K562 (cell line): ENCODE measurements at regions not wholly inside any gene's neighbourhood (a gene's known extent, or its start where the extent isn't known, plus 50 kb on each side); places are given as distances from the start of the nearest gene placed in this dataset.

Experiments
- BRD9 ChIP-seq: fragments of 450-650 bp; IDR thresholded peaks from 2 replicates; pipeline ENCODE4 v1.6.1; 2018; ENCODE audit warnings: low read depth; ENCODE audit not compliant: partially characterized antibody
- COPS2 ChIP-seq: fragments of 450-650 bp; conservative IDR thresholded peaks from 2 replicates; pipeline ENCODE4 v1.6.1; 2016; ENCODE audit warnings: mild to moderate bottlenecking, moderate library complexity
- ELF2 ChIP-seq: fragments of 250-450 bp; sonication (Bioruptor Pico); IDR thresholded peaks from 2 replicates; pipeline ENCODE4 v1.5.0; 2021; ENCODE audit warnings: mild to moderate bottlenecking
- HOMEZ ChIP-seq: fragments of 250-450 bp; sonication (Bioruptor Pico); IDR thresholded peaks from 2 replicates; pipeline ENCODE4 v1.4.0; 2020; ENCODE audit warnings: mild to moderate bottlenecking, moderate library complexity
- ID3 ChIP-seq, 2 experiments: fragments of 250-450 bp in 1 of 2; fragments of 450-650 bp in 1 of 2; sonication (Bioruptor Pico) in 1 of 2; IDR thresholded peaks; 2 replicates each; pipeline versions ENCODE4 v1.6.1 to v1.8.0; 2016 to 2021; ENCODE audit warnings: mild to moderate bottlenecking in 2 of 2, moderate library complexity in 2 of 2, missing compliant biosample characterization in 1 of 2, missing genetic modification characterization in 1 of 2
- MAFG ChIP-seq: fragments of 450-650 bp; conservative IDR thresholded peaks from 2 replicates; pipeline ENCODE4 v1.6.1; 2016; ENCODE audit warnings: missing genetic modification characterization, missing compliant biosample characterization
- MBD1 ChIP-seq: fragments of 250-450 bp; sonication (Bioruptor Pico); IDR thresholded peaks from 2 replicates; pipeline ENCODE4 v1.8.0; 2022; ENCODE audit warnings: inconsistent platforms
- MCM7 ChIP-seq, 2 experiments: fragments of 450-650 bp; IDR thresholded peaks; 2 replicates each; pipeline ENCODE4 v1.6.1; 2016 to 2018
- NFE2L1 ChIP-seq: fragments of 450-650 bp; IDR thresholded peaks from 2 replicates; pipeline ENCODE4 v1.6.1; 2016; ENCODE audit warnings: missing genetic modification characterization, low read depth, mild to moderate bottlenecking, missing compliant biosample characterization, moderate library complexity, borderline replicate concordance
- NR4A1 ChIP-seq, 2 experiments: fragments of 250-450 bp in 1 of 2; fragments of 450-650 bp in 1 of 2; sonication (Bioruptor Pico) in 1 of 2; IDR thresholded peaks; 2 replicates each; pipeline versions ENCODE4 v1.4.0 to v1.6.1; 2016 to 2020; ENCODE audit warnings: mild to moderate bottlenecking in 2 of 2, missing compliant biosample characterization in 1 of 2, missing genetic modification characterization in 1 of 2, moderate library complexity in 1 of 2
- NRF1 ChIP-seq, 2 experiments: fragments of 450-650 bp; IDR thresholded peaks in 1 of 2; conservative IDR thresholded peaks in 1 of 2; 2 replicates each; pipeline ENCODE4 v1.6.1; 2014; ENCODE audit warnings: mild to moderate bottlenecking in 2 of 2
- OTX1 ChIP-seq: fragments of 450-650 bp; formaldehyde crosslinking; IDR thresholded peaks from 2 replicates; pipeline ENCODE4 v1.4.0; 2022; ENCODE audit warnings: mild to moderate bottlenecking
- POLR2A ChIP-seq: fragments of 450-650 bp; conservative IDR thresholded peaks from 2 replicates; pipeline ENCODE4 v1.6.1; 2016
- PTBP1 ChIP-seq: fragments of 200-400 bp; formaldehyde crosslinking; IDR thresholded peaks from 2 replicates; pipeline ENCODE4 v1.6.1; 2017; ENCODE audit warnings: low read depth, low read length
- TCF7 ChIP-seq: sonication (generic); IDR thresholded peaks from 2 replicates; pipeline ENCODE4 v1.6.1; 2016; ENCODE audit warnings: antibody characterized with exemption, borderline replicate concordance
- THRAP3 ChIP-seq: fragments of 450-650 bp; IDR thresholded peaks from 2 replicates; pipeline ENCODE4 v1.6.1; 2016; ENCODE audit warnings: mild to moderate bottlenecking, inconsistent platforms, borderline replicate concordance
- THRB ChIP-seq: fragments of 450-650 bp; formaldehyde crosslinking; conservative IDR thresholded peaks from 2 replicates; pipeline ENCODE4 v1.4.0; 2022; ENCODE audit warnings: mild to moderate bottlenecking, missing genetic modification characterization
- XRCC4 ChIP-seq: IDR thresholded peaks from one replicate; pipeline ENCODE4 v1.6.1; 2011; ENCODE audit not compliant: insufficient read depth, insufficient read length; ENCODE audit errors: extremely low read depth
- ZNF212 ChIP-seq: fragments of 450-650 bp; formaldehyde crosslinking; IDR thresholded peaks from 2 replicates; pipeline ENCODE4 v1.4.0; 2020; ENCODE audit warnings: mild to moderate bottlenecking
- TF ChIP-seq, protein P1 (sequence below): fragments of 450-650 bp; formaldehyde crosslinking; IDR thresholded peaks from 2 replicates; pipeline ENCODE4 v1.4.0; 2020; ENCODE audit warnings: mild to moderate bottlenecking, moderate library complexity
- TF ChIP-seq, protein P2 (sequence below): fragments of 450-650 bp; IDR thresholded peaks from 2 replicates; pipeline ENCODE4 v1.6.1; 2018; ENCODE audit warnings: mild to moderate bottlenecking, low read depth; ENCODE audit not compliant: partially characterized antibody

- TF ChIP-seq MAFG (tag), result peak; percentile 21; the same call in 1 of the 2 replicates
- no peak for TF ChIP-seq MBD1 (CRISPR knock-in tag)
- TF ChIP-seq NR4A1 (CRISPR knock-in tag; IDR thresholded peaks at IDR 0.05), result no peak
- peak; percentile 97 for TF ChIP-seq NR4A1 (tag; IDR thresholded peaks at IDR 0.05)
- TF ChIP-seq TCF7, result no peak
- no peak for TF ChIP-seq ZNF212
- TF ChIP-seq MCM7 (IDR thresholded peaks at IDR 0.05), result no peak
- TF ChIP-seq POLR2A, result no peak
- no peak for TF ChIP-seq ID3 (CRISPR knock-in tag; IDR thresholded peaks at IDR 0.05)
- peak; percentile 88 for TF ChIP-seq ID3 (tag; IDR thresholded peaks at IDR 0.05)
- no peak for TF ChIP-seq XRCC4
- no peak for TF ChIP-seq PTBP1
- no peak for TF ChIP-seq THRB
- TF ChIP-seq NFE2L1, result peak; percentile 57
- TF ChIP-seq COPS2, result no peak
- TF ChIP-seq THRAP3, result no peak
- TF ChIP-seq, protein P1, sequence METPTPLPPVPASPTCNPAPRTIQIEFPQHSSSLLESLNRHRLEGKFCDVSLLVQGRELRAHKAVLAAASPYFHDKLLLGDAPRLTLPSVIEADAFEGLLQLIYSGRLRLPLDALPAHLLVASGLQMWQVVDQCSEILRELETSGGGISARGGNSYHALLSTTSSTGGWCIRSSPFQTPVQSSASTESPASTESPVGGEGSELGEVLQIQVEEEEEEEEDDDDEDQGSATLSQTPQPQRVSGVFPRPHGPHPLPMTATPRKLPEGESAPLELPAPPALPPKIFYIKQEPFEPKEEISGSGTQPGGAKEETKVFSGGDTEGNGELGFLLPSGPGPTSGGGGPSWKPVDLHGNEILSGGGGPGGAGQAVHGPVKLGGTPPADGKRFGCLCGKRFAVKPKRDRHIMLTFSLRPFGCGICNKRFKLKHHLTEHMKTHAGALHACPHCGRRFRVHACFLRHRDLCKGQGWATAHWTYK (CRISPR knock-in tag), result no peak
- TF ChIP-seq, protein P2, sequence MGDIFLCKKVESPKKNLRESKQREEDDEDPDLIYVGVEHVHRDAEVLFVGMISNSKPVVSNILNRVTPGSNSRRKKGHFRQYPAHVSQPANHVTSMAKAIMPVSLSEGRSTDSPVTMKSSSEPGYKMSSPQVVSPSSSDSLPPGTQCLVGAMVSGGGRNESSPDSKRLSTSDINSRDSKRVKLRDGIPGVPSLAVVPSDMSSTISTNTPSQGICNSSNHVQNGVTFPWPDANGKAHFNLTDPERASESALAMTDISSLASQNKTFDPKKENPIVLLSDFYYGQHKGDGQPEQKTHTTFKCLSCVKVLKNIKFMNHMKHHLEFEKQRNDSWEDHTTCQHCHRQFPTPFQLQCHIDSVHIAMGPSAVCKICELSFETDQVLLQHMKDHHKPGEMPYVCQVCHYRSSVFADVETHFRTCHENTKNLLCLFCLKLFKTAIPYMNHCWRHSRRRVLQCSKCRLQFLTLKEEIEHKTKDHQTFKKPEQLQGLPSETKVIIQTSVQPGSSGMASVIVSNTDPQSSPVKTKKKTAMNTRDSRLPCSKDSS, result no peak
- no peak for TF ChIP-seq HOMEZ (CRISPR knock-in tag)
- no peak for TF ChIP-seq ELF2
- no peak for TF ChIP-seq BRD9
- no peak for TF ChIP-seq OTX1 (CRISPR knock-in tag)
- peak; percentile 90 to 91 for TF ChIP-seq NRF1 (conservative IDR thresholded peaks at IDR 0.05 in 1 of 2, IDR thresholded peaks at IDR 0.05 in 1 of 2)
Observed at GRCh38 chr18:35880788-35881455, 91.6 kb upstream of the RMP24 start (continued).
